Liver (tissue), 7 donors: ENCODE measurements at regions not wholly inside any gene's neighbourhood (a gene's known extent, or its start where the extent isn't known, plus 50 kb on each side); places are given as distances from the start of the nearest gene placed in this dataset.

Experiments
- DNase-seq: peaks from one replicate; pipeline ENCODE4 v3.0.0-alpha.2; 2017; ENCODE audit warnings: low spot score
- H3K27ac ChIP-seq, 2 donors: one replicate each; pipeline ENCODE4 v1.7.0; 2013; ENCODE audit warnings: inconsistent platforms in 2 of 2, low read length in 2 of 2, control low read depth in 1 of 2, low read depth in 1 of 2, mild to moderate bottlenecking in 1 of 2
- H3K27me3 ChIP-seq, 4 donors: one replicate each; pipeline versions ENCODE4 v1.6.1 to v1.7.0; 2013; ENCODE audit warnings: low read length in 3 of 4, inconsistent platforms in 1 of 4, mild to moderate bottlenecking in 1 of 4, moderate library complexity in 1 of 4; ENCODE audit not compliant: control insufficient read depth in 4 of 4, insufficient read depth in 4 of 4
- H3K36me3 ChIP-seq, 4 donors: one replicate each; pipeline versions ENCODE4 v1.6.1 to v1.7.0; 2013; ENCODE audit warnings: low read length in 3 of 4, mild to moderate bottlenecking in 3 of 4, low read depth in 1 of 4, moderate library complexity in 1 of 4; ENCODE audit not compliant: control insufficient read depth in 4 of 4, insufficient read depth in 3 of 4
- H3K4me1 ChIP-seq, 4 donors: one replicate each; pipeline versions ENCODE4 v1.6.1 to v1.7.0; 2013; ENCODE audit warnings: low read length in 3 of 4, mild to moderate bottlenecking in 3 of 4, moderate library complexity in 1 of 4; ENCODE audit not compliant: control insufficient read depth in 4 of 4, insufficient read depth in 4 of 4
- H3K4me3 ChIP-seq, 3 donors: one replicate each; pipeline versions ENCODE4 v1.6.1 to v1.7.0; 2013; ENCODE audit warnings: low read length in 3 of 3, control low read depth in 1 of 3, low read depth in 1 of 3, mild to moderate bottlenecking in 1 of 3
- H3K9ac ChIP-seq, 2 donors: one replicate each; pipeline ENCODE4 v1.7.0; 2013; ENCODE audit warnings: low read length in 2 of 2, mild to moderate bottlenecking in 2 of 2, moderate library complexity in 2 of 2, control low read depth in 1 of 2, low read depth in 1 of 2
- H3K9me3 ChIP-seq, 4 donors: one replicate each; pipeline versions ENCODE4 v1.6.1 to v1.7.0; 2013; ENCODE audit warnings: low read length in 3 of 4; ENCODE audit not compliant: control insufficient read depth in 4 of 4
- ATF3 ChIP-seq: IDR thresholded peaks from 2 replicates; pipeline ENCODE4 v1.6.1; 2016; ENCODE audit warnings: antibody characterized with exemption
- EGR1 ChIP-seq, 2 donors: IDR thresholded peaks; 2 replicates each; pipeline ENCODE4 v1.6.1; 2016 to 2018; ENCODE audit warnings: antibody characterized with exemption in 2 of 2, low read depth in 2 of 2
- FOXA1 ChIP-seq: IDR thresholded peaks from 2 replicates; pipeline ENCODE4 v1.6.1; 2016; ENCODE audit warnings: antibody characterized with exemption
- FOXA2 ChIP-seq: IDR thresholded peaks from 2 replicates; pipeline ENCODE4 v1.6.1; 2016; ENCODE audit warnings: antibody characterized with exemption
- GABPA ChIP-seq, 2 donors: IDR thresholded peaks in 1 of 2; conservative IDR thresholded peaks in 1 of 2; 2 replicates each; pipeline ENCODE4 v1.6.1; 2016; ENCODE audit warnings: antibody characterized with exemption in 2 of 2, mild to moderate bottlenecking in 1 of 2, moderate library complexity in 1 of 2
- HNF4A ChIP-seq, 2 donors: conservative IDR thresholded peaks; 2 replicates each; pipeline ENCODE4 v1.6.1; 2016; ENCODE audit warnings: antibody characterized with exemption in 2 of 2, mild to moderate bottlenecking in 2 of 2
- HNF4G ChIP-seq: IDR thresholded peaks from 2 replicates; pipeline ENCODE4 v1.6.1; 2016; ENCODE audit warnings: antibody characterized with exemption
- JUND ChIP-seq, 2 donors: IDR thresholded peaks; 2 replicates each; pipeline ENCODE4 v1.6.1; 2016; ENCODE audit warnings: antibody characterized with exemption in 2 of 2
- NR2F2 ChIP-seq: IDR thresholded peaks from 2 replicates; pipeline ENCODE4 v1.6.1; 2016; ENCODE audit warnings: antibody characterized with exemption
- RAD21 ChIP-seq, 2 donors: IDR thresholded peaks; 2 replicates each; pipeline ENCODE4 v1.6.1; 2016; ENCODE audit warnings: antibody characterized with exemption in 2 of 2, mild to moderate bottlenecking in 2 of 2
- REST ChIP-seq: IDR thresholded peaks from 2 replicates; pipeline ENCODE4 v1.6.1; 2016; ENCODE audit warnings: antibody characterized with exemption, mild to moderate bottlenecking
- RXRA ChIP-seq, 2 donors: IDR thresholded peaks; 2 replicates each; pipeline ENCODE4 v1.6.1; 2017 to 2018; ENCODE audit warnings: antibody characterized with exemption in 2 of 2, mild to moderate bottlenecking in 1 of 2
- SP1 ChIP-seq: IDR thresholded peaks from 2 replicates; pipeline ENCODE4 v1.6.1; 2018; ENCODE audit warnings: antibody characterized with exemption, mild to moderate bottlenecking
- TAF1 ChIP-seq: conservative IDR thresholded peaks from 2 replicates; pipeline ENCODE4 v1.6.1; 2016; ENCODE audit warnings: antibody characterized with exemption, mild to moderate bottlenecking
- WGBS: extraction: QIAGEN DNeasy Blood & Tissue Kit; methylation state at CpG from one replicate; pipeline ENCODE4 v1.1.7; 2013; 5-methylcytosine and 5-hydroxymethylcytosine counted together
- TF ChIP-seq, protein P1 (sequence below): IDR thresholded peaks from 2 replicates; pipeline ENCODE4 v1.6.1; 2016; ENCODE audit warnings: antibody characterized with exemption
- TF ChIP-seq, protein P2 (sequence below): IDR thresholded peaks from 2 replicates; pipeline ENCODE4 v1.6.1; 2016; ENCODE audit warnings: antibody characterized with exemption
- donor health status: healthy.
- donor health status: healthy.
- donor health status: healthy.
- donor health status: healthy.

DNA sequence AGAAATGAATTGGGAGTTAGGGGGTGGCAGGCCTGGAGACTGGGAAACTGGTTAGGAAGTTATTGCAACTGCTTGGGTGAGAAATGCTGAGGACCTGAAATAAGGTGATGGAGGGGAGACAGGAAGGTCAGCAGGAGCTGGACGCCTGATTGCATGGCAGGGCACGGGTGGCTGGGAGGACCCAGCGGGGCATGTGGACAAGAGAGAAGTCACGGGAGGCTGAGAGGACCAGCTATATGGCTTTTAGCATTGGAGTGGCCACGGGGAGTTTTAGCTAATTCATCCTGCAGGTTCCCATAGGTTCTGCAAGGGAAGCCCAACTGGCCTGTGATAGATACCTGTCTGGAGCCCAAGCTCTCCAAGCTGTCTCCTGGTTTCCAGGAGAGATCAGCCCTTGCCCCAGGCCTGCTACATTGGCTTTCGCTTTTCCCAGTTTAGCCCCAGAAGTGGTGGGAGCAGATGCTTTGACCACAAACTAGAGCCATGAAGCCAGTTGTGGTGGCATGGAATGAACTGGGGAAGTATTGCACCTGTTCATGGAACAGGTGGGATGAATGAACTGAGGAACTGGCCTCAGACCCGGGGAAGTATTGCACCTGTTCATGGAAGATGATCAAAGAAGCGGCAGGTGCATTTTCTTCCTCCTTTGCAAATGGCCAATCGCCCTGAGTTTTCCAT is 93.6 kb upstream of the TAF1B start:
- Histone ChIP-seq H3K9ac (no peak overlapping the region), H3K27me3 (no peaks in the 10 kb centered on the region), H3K4me1 (peaks cover 0 to 4% (median 2%) of the 10 kb centered on the region in 4 donors), H3K36me3 (no peaks in the 10 kb centered on the region), H3K9me3 (no peaks in the 10 kb centered on the region), H3K27ac (no peak overlapping the region), H3K4me3 (no peak overlapping the region)
- TF ChIP-seq, protein P1, sequence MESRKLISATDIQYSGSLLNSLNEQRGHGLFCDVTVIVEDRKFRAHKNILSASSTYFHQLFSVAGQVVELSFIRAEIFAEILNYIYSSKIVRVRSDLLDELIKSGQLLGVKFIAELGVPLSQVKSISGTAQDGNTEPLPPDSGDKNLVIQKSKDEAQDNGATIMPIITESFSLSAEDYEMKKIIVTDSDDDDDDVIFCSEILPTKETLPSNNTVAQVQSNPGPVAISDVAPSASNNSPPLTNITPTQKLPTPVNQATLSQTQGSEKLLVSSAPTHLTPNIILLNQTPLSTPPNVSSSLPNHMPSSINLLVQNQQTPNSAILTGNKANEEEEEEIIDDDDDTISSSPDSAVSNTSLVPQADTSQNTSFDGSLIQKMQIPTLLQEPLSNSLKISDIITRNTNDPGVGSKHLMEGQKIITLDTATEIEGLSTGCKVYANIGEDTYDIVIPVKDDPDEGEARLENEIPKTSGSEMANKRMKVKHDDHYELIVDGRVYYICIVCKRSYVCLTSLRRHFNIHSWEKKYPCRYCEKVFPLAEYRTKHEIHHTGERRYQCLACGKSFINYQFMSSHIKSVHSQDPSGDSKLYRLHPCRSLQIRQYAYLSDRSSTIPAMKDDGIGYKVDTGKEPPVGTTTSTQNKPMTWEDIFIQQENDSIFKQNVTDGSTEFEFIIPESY = no peak
- TF ChIP-seq ATF3 (no peak), TAF1 (no peak), NR2F2 (no peak), REST (no peak), RAD21 (IDR thresholded peaks at IDR 0.05) (no peak), HNF4G (no peak), JUND (IDR thresholded peaks at IDR 0.05) (no peak), RXRA (IDR thresholded peaks at IDR 0.05) (no peak), HNF4A (conservative IDR thresholded peaks at IDR 0.05) (no peak), FOXA2 (no peak), EGR1 (IDR thresholded peaks at IDR 0.05; ENCODE audit: low read depth in 2 of 2) (no peak), FOXA1 (no peak), GABPA (IDR thresholded peaks at IDR 0.05 in 1 of 2, conservative IDR thresholded peaks at IDR 0.05 in 1 of 2) (no peak)
- TF ChIP-seq, protein P2, sequence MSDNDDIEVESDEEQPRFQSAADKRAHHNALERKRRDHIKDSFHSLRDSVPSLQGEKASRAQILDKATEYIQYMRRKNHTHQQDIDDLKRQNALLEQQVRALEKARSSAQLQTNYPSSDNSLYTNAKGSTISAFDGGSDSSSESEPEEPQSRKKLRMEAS = no peak
- 82% methylated on average over 9 of the region's 9 CpGs for WGBS
- no peak for DNase-seq

DNA sequence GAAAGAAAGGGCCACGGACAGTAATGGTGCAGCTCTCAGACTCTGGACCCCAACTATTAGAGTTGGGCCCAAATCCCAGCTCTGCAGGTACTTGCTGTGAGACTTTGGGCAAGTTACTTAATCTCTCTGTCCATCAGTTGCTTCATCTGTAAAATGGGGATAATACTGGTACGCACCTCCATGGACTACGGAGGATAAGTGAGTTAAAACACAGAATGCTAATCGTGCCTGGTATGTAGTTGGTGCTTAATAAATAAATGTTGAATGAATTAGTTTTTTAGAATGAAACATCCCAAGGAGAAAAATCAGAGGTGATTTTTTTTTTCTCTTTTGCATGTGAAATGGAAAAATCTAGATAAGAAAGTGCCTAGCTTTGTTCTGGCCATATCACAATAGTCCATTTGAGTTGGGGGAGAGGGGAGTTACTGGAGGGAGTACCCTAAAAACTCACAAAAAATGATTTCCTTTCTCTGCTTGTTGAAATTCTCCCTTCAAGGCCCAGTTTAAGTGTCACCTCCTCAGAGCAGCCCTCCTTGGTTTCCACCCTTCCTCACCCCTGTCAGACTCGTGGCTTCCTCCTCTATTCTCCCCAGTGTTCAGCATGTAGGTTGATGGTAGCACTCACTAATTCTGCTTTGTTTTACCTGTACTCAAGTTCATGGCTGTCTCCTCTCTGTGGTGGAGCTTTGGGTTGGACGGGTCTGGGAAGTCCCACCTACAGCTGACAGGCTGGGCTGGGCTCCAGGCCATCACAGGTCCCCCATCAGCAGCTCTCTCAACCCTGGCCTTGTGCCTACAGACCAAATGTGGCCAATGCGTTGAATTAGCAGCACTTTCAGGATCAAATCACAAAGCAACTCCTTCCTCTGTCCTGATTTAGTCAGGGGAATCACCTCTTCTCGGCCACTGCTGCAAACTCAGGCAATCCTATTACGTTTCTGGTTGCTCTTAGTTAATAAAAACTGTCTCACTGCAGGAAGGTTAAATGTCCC is 92.8 kb upstream of the TAF1B start:
- Histone ChIP-seq H3K9ac (no peak overlapping the region), H3K36me3 (no peaks in the 10 kb centered on the region), H3K27me3 (no peaks in the 10 kb centered on the region), H3K9me3 (no peaks in the 10 kb centered on the region), H3K4me3 (no peak overlapping the region), H3K4me1 (peaks cover 0 to 4% (median 2%) of the 10 kb centered on the region in 4 donors), H3K27ac (no peak overlapping the region)
- no peak for TF ChIP-seq RXRA (IDR thresholded peaks at IDR 0.05)
- TF ChIP-seq SP1 = no peak
- TF ChIP-seq TAF1 = no peak
- no peak for TF ChIP-seq ATF3
- no peak for TF ChIP-seq FOXA1
- no peak for TF ChIP-seq HNF4G
- DNase-seq = no peak
- 88% methylated on average over 9 of the region's 9 CpGs for WGBS
